ENCODE measurements at regions not wholly inside any gene's neighbourhood (a gene's known extent, or its start where the extent isn't known, plus 50 kb on each side); places are given as distances from the start of the nearest gene placed in this dataset.

- H3K36me3 ChIP-seq, result no peaks in the 10 kb centered on the region
- H3K27me3 ChIP-seq, result no peaks in the 10 kb centered on the region
- ATAC-seq (no peak), DNase-seq (no peak)
- no peaks in the 10 kb centered on the region for H3K4me1 ChIP-seq
- no peaks in the 10 kb centered on the region for H3K9me3 ChIP-seq
- intact Hi-C loops (cut with DNase I), result no loop called here
- H3K4me3 ChIP-seq, result no peak overlapping the region
- TF ChIP-seq POLR2A (IDR thresholded peaks at IDR 0.05) (no peak), CTCF (IDR thresholded peaks at IDR 0.05) (no peak)
- H3K27ac ChIP-seq, result no peak overlapping the region
- 86% methylated on average over 1 of the region's 1 CpG for WGBS (ENCODE audit: insufficient coverage, low coverage, low lambda C conversion rate, missing lambda C conversion rate)
These were observed 93.1 kb upstream of the RUNX1 start for GRCh38 chr21:35142036-35142815.

- no peak for TF ChIP-seq POLR2A (IDR thresholded peaks at IDR 0.05)
- no peak for TF ChIP-seq CTCF (IDR thresholded peaks at IDR 0.05)
- Histone ChIP-seq H3K36me3 (no peaks in the 10 kb centered on the region), H3K27ac (no peak overlapping the region), H3K4me1 (no peaks in the 10 kb centered on the region), H3K4me3 (no peak overlapping the region), H3K27me3 (no peaks in the 10 kb centered on the region), H3K9me3 (no peaks in the 10 kb centered on the region)
- intact Hi-C loops (cut with DNase I), result no loop called here
- WGBS (ENCODE audit: insufficient coverage, low coverage, low lambda C conversion rate, missing lambda C conversion rate), result 44% methylated on average over 4 of the region's 4 CpGs
- ATAC-seq (no peak), DNase-seq (no peak)
These were observed 90.2 kb upstream of the RUNX1 start for GRCh38 chr21:35139382-35139715.

GRCh38 chr21:35138665-35139381, 89.7 kb upstream of the RUNX1 start:
- TF ChIP-seq POLR2A (IDR thresholded peaks at IDR 0.05) (no peak), CTCF (IDR thresholded peaks at IDR 0.05) (no peak)
- Histone ChIP-seq H3K4me1 (no peaks in the 10 kb centered on the region), H3K27me3 (no peaks in the 10 kb centered on the region), H3K27ac (no peak overlapping the region), H3K4me3 (no peak overlapping the region), H3K36me3 (no peaks in the 10 kb centered on the region), H3K9me3 (no peaks in the 10 kb centered on the region)
- ATAC-seq (no peak), DNase-seq (no peak)
- WGBS (ENCODE audit: insufficient coverage, low coverage, low lambda C conversion rate, missing lambda C conversion rate), result 69% methylated on average over 11 of the region's 12 CpGs
- intact Hi-C loops (cut with DNase I), result no loop called here

GRCh38 chr21:35136586-35137219, 87.6 kb upstream of the RUNX1 start:
- Histone ChIP-seq H3K9me3 (no peaks in the 10 kb centered on the region), H3K27ac (no peak overlapping the region), H3K27me3 (no peaks in the 10 kb centered on the region), H3K4me3 (no peak overlapping the region), H3K36me3 (no peaks in the 10 kb centered on the region), H3K4me1 (no peaks in the 10 kb centered on the region)
- intact Hi-C loops (cut with DNase I), result no loop called here
- no peak for TF ChIP-seq CTCF (IDR thresholded peaks at IDR 0.05)
- no peak for TF ChIP-seq POLR2A (IDR thresholded peaks at IDR 0.05)
- ATAC-seq (peak in 1 of 4 donors; percentile 26), DNase-seq (no peak)
- 50% methylated on average over 1 of the region's 1 CpG for WGBS (ENCODE audit: insufficient coverage, low coverage, low lambda C conversion rate, missing lambda C conversion rate)
